Mesodermal cell (in vitro differentiated cells): ENCODE measurements at regions not wholly inside any gene's neighbourhood (a gene's known extent, or its start where the extent isn't known, plus 50 kb on each side); places are given as distances from the start of the nearest gene placed in this dataset.
"Not testable (repeated sequence)": the region's sequence is repeated elsewhere in the genome, so short reads cannot be mapped to it uniquely, and the experiment has no call there.

Experiments
- H3K27ac ChIP-seq: 2 replicates; pipeline ENCODE4 v1.7.0; 2013; ENCODE audit warnings: mild to moderate bottlenecking, low read depth, low read length, moderate library complexity; ENCODE audit not compliant: severe bottlenecking
- H3K36me3 ChIP-seq: 2 replicates; pipeline ENCODE4 v1.7.1; 2013; ENCODE audit warnings: mild to moderate bottlenecking, low read length, moderate library complexity; ENCODE audit not compliant: control insufficient read depth, insufficient read depth
- H3K4me1 ChIP-seq: one replicate; pipeline ENCODE4 v1.7.1; 2013; ENCODE audit warnings: mild to moderate bottlenecking, low read length; ENCODE audit not compliant: insufficient read depth, control insufficient read depth, poor library complexity, severe bottlenecking
- H3K4me3 ChIP-seq: 2 replicates; pipeline ENCODE4 v1.7.0; 2013; ENCODE audit warnings: low read length, control low read depth, mild to moderate bottlenecking; ENCODE audit not compliant: insufficient read depth, poor library complexity, severe bottlenecking; ENCODE audit errors: extremely low read depth
- H3K9me3 ChIP-seq: 2 replicates; pipeline ENCODE4 v1.7.1; 2013; ENCODE audit warnings: mild to moderate bottlenecking, low read length, moderate library complexity; ENCODE audit not compliant: control insufficient read depth
- WGBS, 2 experiments: methylation state at CpG; one replicate each; pipeline ENCODE4 v1.1.5; 2013; ENCODE audit warnings: missing lambda C conversion rate in 2 of 2; ENCODE audit not compliant: insufficient coverage in 2 of 2; 5-methylcytosine and 5-hydroxymethylcytosine counted together

DNA sequence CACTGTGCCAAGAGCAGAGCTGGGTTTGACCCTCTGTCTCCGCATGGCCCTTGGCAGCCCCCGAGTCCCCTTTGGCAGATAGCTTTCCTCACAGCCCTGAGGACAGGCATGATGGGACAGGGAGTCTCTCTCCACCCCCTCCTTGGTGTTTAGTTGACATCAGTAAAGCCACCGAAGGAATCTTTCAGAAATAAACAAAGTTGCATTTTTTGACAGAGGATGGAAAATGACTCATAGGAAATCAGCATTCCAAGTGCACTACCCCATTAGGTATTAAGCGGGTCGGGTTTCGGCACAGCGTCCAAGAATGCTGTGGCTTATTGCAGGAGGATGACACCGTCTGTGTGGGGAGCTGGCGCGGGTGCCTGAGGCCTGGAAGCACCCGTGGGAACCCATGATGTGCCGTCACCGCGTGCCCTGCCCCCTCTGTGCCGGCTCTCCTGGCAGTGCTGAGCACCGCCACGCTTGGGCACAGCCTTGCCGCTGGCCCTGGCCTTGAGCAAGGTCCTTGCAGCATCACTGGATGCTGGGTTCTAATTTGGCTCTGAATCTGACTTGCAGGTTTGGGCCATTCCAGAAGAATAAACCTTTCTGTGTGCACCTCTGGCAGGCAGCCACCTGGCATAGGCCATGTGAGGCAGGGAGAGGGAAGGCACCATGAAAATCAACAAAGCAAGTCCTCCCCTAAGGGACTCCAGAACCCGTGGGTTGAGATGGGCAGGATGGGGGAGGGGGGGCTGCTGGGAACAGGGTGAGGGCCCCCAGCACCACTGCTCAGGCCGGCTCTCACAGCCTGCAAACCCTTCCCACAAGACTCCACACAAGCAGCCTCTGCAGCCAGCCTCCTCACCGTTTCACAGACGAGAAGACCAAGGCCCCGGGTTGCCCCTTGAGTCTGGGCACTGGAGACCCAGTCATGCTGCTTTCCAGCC lies 50.5 kb upstream of the ZNF469 start:
- Histone ChIP-seq H3K4me1 (peaks cover 19% of the 10 kb centered on the region), H3K36me3 (no peaks in the 10 kb centered on the region), H3K4me3 (no peak overlapping the region), H3K27ac (peak overlapping the region; percentile 90), H3K9me3 (peaks cover 2% of the 10 kb centered on the region)
- 91 to 92% methylated on average over 18 to 19 of the region's 23 CpGs for WGBS, 2 experiments

DNA sequence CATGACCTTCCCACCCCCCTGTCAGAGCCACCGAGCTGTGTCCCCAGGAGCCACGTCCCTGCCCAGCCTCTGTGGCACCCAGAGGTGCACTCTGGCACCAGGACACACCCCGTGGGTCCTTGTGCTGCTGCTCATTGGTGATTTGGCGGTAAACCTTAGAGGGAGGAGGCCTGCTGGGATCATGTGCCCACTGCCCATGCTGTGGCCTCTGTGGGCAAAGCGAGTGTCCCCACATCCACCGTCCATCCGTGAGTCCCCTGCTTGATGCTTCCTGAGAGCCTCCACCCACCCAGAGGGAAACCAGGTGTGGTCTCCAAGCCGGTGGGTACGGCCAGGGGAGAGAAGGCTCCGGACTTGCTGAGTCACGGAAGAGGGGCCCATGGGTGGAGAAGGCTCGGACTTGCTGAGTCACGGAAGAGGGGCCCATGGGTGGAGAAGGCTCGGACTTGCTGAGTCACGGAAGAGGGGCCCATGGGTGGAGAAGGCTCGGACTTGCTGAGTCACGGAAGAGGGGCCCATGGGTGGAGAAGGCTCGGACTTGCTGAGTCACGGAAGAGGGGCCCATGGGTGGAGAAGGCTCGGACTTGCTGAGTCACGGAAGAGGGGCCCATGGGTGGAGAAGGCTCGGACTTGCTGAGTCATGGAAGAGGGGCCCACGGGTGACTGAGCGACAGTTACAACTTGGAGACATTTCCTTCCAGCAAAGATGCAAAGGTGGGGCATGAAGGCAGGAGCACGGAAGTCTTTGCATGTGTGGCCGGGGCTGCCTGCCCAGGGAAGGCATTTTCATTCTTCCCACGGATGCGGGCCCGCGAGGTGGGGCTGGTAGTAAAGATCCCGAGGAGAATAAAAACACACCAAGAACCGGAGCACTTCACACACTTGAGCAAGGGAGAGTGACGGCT lies 49.6 kb upstream of the ZNF469 start:
- not testable (repeated sequence) for H3K36me3 ChIP-seq, H3K4me3 ChIP-seq, H3K9me3 ChIP-seq, H3K27ac ChIP-seq
- H3K4me1 ChIP-seq, result peaks cover 19% of the 10 kb centered on the region
- 94 to 96% methylated on average over 12 to 14 of the region's 33 CpGs for WGBS, 2 experiments
